ENCODE measurements at regions not wholly inside any gene's neighbourhood (a gene's known extent, or its start where the extent isn't known, plus 50 kb on each side); places are given as distances from the start of the nearest gene placed in this dataset.

DNA sequence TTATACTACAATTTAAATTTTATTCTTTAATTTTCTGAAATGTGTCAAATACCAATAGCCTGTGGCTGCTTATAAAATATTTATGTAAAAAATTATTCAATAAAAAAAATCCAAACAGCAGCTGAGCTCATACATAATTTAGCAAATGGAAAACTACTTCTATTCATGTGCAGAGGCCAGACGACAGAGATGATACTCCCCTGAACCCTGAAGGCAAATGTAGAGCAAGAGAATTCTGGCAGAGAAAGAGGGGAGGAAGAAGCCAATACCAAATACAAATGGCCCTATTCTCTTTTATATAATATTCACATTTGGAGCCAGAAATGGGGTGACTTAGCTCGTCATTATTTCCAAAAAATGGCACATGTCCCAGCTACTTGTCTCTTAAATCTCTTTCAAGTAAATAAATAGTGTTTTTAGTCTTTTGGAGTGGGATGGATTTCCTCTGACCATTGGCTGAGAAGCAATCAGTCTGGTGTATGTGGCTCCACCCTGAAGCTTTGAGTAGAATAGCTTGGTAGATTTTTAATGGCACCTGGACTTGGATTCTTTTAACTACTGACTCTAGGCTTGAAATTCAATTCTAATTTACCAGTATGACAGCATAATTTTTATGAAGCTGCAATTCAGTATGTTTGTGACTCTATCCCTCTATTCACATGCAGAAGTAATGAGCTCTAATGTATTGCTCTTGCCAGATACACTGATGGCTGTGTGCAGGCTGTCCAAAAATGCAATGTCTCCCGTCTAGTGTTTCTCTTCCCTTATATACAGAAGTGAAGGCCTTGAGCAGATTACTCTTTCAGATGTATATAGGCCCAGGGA lies 113.4 kb upstream of the SCAF11 start:
- TF ChIP-seq, protein P1, sequence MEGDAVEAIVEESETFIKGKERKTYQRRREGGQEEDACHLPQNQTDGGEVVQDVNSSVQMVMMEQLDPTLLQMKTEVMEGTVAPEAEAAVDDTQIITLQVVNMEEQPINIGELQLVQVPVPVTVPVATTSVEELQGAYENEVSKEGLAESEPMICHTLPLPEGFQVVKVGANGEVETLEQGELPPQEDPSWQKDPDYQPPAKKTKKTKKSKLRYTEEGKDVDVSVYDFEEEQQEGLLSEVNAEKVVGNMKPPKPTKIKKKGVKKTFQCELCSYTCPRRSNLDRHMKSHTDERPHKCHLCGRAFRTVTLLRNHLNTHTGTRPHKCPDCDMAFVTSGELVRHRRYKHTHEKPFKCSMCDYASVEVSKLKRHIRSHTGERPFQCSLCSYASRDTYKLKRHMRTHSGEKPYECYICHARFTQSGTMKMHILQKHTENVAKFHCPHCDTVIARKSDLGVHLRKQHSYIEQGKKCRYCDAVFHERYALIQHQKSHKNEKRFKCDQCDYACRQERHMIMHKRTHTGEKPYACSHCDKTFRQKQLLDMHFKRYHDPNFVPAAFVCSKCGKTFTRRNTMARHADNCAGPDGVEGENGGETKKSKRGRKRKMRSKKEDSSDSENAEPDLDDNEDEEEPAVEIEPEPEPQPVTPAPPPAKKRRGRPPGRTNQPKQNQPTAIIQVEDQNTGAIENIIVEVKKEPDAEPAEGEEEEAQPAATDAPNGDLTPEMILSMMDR (IDR thresholded peaks at IDR 0.05), result no peak
- TF ChIP-seq POLR2A (IDR thresholded peaks at IDR 0.05), result no peak

Measured in ovary (tissue), 3 donors.